ENCODE measurements at regions not wholly inside any gene's neighbourhood (a gene's known extent, or its start where the extent isn't known, plus 50 kb on each side); places are given as distances from the start of the nearest gene placed in this dataset.

DNA sequence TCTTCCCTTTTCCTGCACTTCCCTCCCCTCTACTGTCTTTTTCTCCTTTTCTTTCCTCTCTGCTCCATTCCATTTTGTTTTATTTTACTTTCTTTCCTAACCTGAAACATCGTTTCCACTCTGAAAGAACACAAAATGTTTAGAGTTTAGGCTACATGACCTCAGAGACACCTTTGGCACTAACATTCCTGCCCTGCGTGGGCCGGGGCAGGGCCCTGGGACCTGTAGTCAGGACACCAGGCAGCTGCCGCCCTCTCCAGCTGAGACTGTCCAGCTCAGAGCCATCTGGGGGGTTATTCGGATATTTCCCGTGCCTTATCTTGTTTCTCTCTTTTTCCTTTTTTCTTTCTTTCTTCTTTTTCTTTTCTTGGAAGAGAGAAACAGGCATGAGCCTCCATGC is 58.3 kb upstream of the ERCC6L2 start (continued):
- no peak for TF ChIP-seq ZNF354B (CRISPR knock-in tag; IDR thresholded peaks at IDR 0.05)

DNA sequence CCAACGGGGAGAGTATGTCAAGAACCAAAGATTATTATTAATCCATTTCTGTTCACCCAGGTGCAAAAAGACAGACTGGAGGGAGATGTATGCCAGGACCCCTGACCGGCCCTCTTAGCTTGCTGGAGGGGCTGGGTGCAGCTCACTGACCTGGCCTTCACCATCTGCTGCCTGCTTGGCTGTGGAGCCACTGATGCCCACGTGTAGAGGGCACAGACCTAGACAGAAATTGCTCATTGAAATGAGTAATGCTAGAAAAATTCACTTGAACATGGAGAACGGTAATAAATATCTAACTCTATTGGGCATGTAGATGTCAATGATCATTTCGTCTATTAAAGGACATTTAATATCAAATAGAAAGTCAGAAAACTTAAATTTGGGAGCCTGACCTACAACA is 58.8 kb upstream of the ERCC6L2 start:
- Histone ChIP-seq H3K4me3 (no peak overlapping the region), H3K79me2 (ENCODE audit: control insufficient read depth, insufficient read depth, low read length) (no peaks in the 10 kb centered on the region), H2AFZ (ENCODE audit: low read depth, low read length) (no peak overlapping the region), H4K20me1 (replicated peaks; ENCODE audit: control insufficient read depth, insufficient read depth, low read length) (no peaks in the 10 kb centered on the region), H3K36me3 (ENCODE audit: control insufficient read depth, insufficient read depth, low read length) (no peaks in the 10 kb centered on the region), H3K4me1 (replicated peaks in 1 of 2; ENCODE audit: control insufficient read depth in 2 of 2, insufficient read depth in 2 of 2, low read length in 2 of 2) (peaks cover 3 to 10% of the 10 kb centered on the region in 2 experiments; a peak in 3 of 5 replicates), H3K9ac (ENCODE audit: insufficient read depth in 1 of 2, low read depth in 2 of 2, low read length in 2 of 2) (no peak overlapping the region), H3K9me1 (ENCODE audit: control insufficient read depth, insufficient read depth, low read length) (no peaks in the 10 kb centered on the region), H3K4me2 (ENCODE audit: insufficient read depth, low read length) (no peak overlapping the region), H3K9me3 (replicated peaks; ENCODE audit: control insufficient read depth, insufficient read depth, low read depth, low read length) (no peaks in the 10 kb centered on the region), H3K27me3 (ENCODE audit: control insufficient read depth in 2 of 2, insufficient read depth in 2 of 2, low read length in 2 of 2) (peaks cover 35 to 58% of the 10 kb centered on the region in 2 experiments), H3K27ac (ENCODE audit: extremely low read depth, low read depth, low read length) (no peak overlapping the region)
- 3% methylated on average over 5 of the region's 5 CpGs for WGBS (ENCODE audit: insufficient coverage, low coverage, missing lambda C conversion rate)
- intact Hi-C loops (cut with micrococcal nuclease) (no loop called here), in situ Hi-C loops (cut with MboI) (no loop called here)
- ChIA-PET POLR2A (no interaction called here), CTCF (ENCODE audit: low intra/inter-chr PET ratio) (no interaction called here)
- TF ChIP-seq RFX5 (IDR thresholded peaks at IDR 0.05; ENCODE audit: low read depth, low read length) (no peak), YY1 (IDR thresholded peaks at IDR 0.05; ENCODE audit: borderline replicate concordance in 1 of 3, control insufficient read depth in 1 of 3, extremely low read depth in 1 of 3, insufficient read depth in 3 of 3, insufficient read length in 1 of 3, insufficient replicate concordance in 2 of 3, low read depth in 1 of 3, low read length in 2 of 3) (no peak)
- no TSS peak for BruUV-seq (replicated peaks)
- ATAC-seq (no peak), FAIRE-seq (no peak), DNase-seq (ENCODE audit: extremely low read depth in 1 of 4, low spot score in 3 of 4) (no peak)

DNA sequence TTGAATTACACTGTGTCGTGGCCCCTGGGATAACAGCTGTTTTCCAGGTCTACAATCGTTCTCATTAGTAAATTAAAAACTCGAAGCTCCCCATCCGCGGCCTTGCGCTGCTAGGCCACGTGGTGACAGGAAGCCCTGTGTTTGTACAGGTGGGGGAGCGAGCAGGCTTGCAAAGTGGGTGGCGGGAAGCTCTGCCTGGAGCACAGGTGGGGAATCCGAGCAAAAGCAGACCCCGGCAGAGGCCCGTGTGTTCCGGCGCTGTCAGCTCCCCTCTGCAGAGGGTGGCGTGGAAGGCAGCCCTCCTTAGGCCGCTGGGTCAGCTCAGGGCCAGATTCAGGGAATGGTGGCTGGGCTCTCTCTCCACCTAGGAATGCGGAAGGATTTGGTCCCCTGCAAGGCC is 59.5 kb upstream of the ERCC6L2 start:
- no peak overlapping the region for H3K9ac ChIP-seq (ENCODE audit: insufficient read depth in 1 of 2, low read depth in 2 of 2, low read length in 2 of 2)
- FAIRE-seq (no peak), DNase-seq (ENCODE audit: extremely low read depth in 1 of 4, low spot score in 3 of 4) (no peak), ATAC-seq (no peak)
- no peaks in the 10 kb centered on the region for H3K9me3 ChIP-seq (replicated peaks; ENCODE audit: control insufficient read depth, insufficient read depth, low read depth, low read length)
- no peaks in the 10 kb centered on the region for H4K20me1 ChIP-seq (replicated peaks; ENCODE audit: control insufficient read depth, insufficient read depth, low read length)
- H3K27me3 ChIP-seq (ENCODE audit: control insufficient read depth in 2 of 2, insufficient read depth in 2 of 2, low read length in 2 of 2): peaks cover 33 to 52% of the 10 kb centered on the region in 2 experiments
- BruUV-seq (replicated peaks): no TSS peak
- H3K36me3 ChIP-seq (ENCODE audit: control insufficient read depth, insufficient read depth, low read length): no peaks in the 10 kb centered on the region
- H3K4me3 ChIP-seq: no peak overlapping the region
- in situ Hi-C loops (cut with MboI): no loop called here
- intact Hi-C loops (cut with micrococcal nuclease): no loop called here
- no peaks in the 10 kb centered on the region for H3K79me2 ChIP-seq (ENCODE audit: control insufficient read depth, insufficient read depth, low read length)
- no peak overlapping the region for H2AFZ ChIP-seq (ENCODE audit: low read depth, low read length)
- no peaks in the 10 kb centered on the region for H3K9me1 ChIP-seq (ENCODE audit: control insufficient read depth, insufficient read depth, low read length)
- H3K27ac ChIP-seq (ENCODE audit: extremely low read depth, low read depth, low read length): no peak overlapping the region
- ChIA-PET CTCF (ENCODE audit: low intra/inter-chr PET ratio) (no interaction called here), POLR2A (interaction anchor here (0.7 kb wide), 1 partner anchor 9 kb away, joined by 4 read pairs; no protein-coding TSS in a partner anchor)
- H3K4me2 ChIP-seq (ENCODE audit: insufficient read depth, low read length): 0 out of 2 replicates have a peak overlapping the region, but pooled peaks have one; percentile 56
- peaks cover 3 to 10% of the 10 kb centered on the region in 2 experiments; a peak in 3 of 5 replicates for H3K4me1 ChIP-seq (replicated peaks in 1 of 2; ENCODE audit: control insufficient read depth in 2 of 2, insufficient read depth in 2 of 2, low read length in 2 of 2)
- WGBS (ENCODE audit: insufficient coverage, low coverage, missing lambda C conversion rate): 25% methylated on average over 17 of the region's 17 CpGs
- TF ChIP-seq TAF1 (IDR thresholded peaks at IDR 0.05; ENCODE audit: control insufficient read depth, extremely low read depth, insufficient read depth, low read length, severe bottlenecking): no peak
- no peak for TF ChIP-seq ZFP36 (IDR thresholded peaks at IDR 0.05; ENCODE audit: low read depth, low read length, partially characterized antibody)
- TF ChIP-seq ZNF165 (CRISPR knock-in tag; IDR thresholded peaks at IDR 0.05; ENCODE audit: borderline replicate concordance): no peak
- TF ChIP-seq DACH1 (IDR thresholded peaks at IDR 0.05; ENCODE audit: partially characterized antibody): peak; percentile 8

All from K562 (cell line).